Left colon (tissue), 2 donors: ENCODE measurements at regions not wholly inside any gene's neighbourhood (a gene's known extent, or its start where the extent isn't known, plus 50 kb on each side); places are given as distances from the start of the nearest gene placed in this dataset.

Source experiments
- ATAC-seq: fragments of 200-7000 bp; cut with Tn5 transposase; one replicate; pipeline ENCODE4 v1.9.1; 2020; ENCODE audit warnings: mild to moderate bottlenecking, moderate library complexity
- DNase-seq, 2 donors: peaks; one replicate each; pipeline ENCODE4 v3.0.0-alpha.2; 2020
- intact Hi-C, 2 donors: fragments of 100-400 bp; cut with DNase I in 1 of 2; cut with micrococcal nuclease in 1 of 2; formaldehyde crosslinking; loops; one replicate each; pipeline versions ENCODE4 v1.11.2 to v1.14.0; 2022; cut with DNase I, micrococcal nuclease
- donor health status: DM: no; HTN: no; CAD: no.
- donor health status: DM: yes; HTN: yes; CAD: no.

DNA sequence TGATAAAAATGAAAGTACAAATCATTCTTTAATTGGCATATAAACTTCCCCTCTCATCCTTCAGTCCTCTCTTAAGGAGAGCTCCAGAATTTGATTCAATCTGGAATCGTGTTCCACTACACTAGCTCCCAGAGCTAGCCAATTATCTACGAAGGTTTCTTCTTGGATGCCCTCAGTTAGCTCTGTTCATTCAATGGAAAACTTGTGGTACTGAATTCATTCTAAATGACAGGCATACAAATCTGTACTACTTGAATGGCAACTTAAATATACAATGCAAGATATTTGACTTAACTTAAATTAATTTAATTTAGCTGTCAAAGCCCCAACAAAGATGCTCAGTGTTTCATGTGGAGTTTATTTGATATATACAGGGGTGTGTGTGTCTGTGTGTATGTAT, 1474.2 kb upstream of the CELF4 start:
- DNase-seq (no peak), ATAC-seq (no peak)
- intact Hi-C loops, result no loop called here

DNA sequence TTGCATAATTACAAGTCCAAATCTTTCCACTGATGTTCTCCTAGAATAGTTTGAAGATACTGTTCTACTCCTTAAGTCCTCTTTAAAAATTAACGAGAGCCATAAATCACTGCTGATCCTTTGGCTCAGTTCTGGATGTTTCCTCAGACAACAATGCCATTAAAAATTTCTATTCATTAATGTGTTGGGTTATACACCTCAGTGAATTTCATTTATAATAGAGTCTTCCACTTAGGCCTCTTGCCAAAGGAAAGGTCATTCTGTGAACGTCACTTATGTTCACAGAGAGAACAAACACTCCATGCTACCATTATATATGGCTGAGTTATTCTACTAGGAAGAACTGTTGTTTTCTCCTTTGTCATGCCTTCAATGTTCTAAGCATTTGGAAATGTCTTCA, 1472.3 kb upstream of the CELF4 start:
- ATAC-seq, result no peak
- intact Hi-C loops, result no loop called here
- DNase-seq, result no peak

DNA sequence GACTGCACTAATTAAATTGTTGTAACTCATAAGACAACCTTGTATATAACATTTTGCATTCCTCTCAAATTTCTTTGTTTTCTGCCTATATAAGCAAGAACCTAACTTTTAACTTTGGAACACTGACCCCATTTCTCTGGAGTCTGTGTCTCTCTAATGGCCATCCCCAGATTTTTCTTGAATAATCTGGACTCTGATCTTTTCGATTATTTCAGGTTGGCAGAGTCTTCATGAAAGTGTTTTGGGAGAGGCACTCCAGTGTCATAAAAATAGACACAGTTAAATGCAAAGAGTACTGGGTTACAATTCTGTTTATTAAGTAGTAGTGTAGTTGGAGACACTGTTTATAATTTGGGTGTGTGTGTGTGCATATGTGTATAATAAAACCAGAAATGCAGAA, 1467.7 kb upstream of the CELF4 start:
- no peak for DNase-seq
- intact Hi-C loops, result no loop called here
- ATAC-seq, result no peak

DNA sequence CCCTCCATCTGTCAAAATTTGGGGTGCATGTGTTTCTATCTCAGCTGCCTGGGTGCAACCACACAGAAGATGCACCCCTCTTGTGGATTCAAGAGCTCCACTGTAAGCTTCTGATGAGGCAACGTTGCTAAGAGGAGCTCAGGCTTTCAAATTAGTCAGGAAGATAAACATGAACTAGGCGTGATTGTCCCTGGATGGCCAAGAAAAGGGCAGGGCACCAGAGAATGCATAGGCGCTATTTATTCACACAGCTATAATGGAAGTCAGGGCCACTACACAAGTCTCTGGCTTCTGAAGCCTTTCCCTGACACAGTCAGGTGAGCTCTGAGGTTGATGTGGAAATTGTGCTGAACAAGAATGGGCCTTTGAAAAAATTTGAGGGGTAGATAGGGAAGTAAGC, 1466.0 kb upstream of the CELF4 start:
- ATAC-seq, result no peak
- no peak for DNase-seq
- intact Hi-C loops, result no loop called here

DNA sequence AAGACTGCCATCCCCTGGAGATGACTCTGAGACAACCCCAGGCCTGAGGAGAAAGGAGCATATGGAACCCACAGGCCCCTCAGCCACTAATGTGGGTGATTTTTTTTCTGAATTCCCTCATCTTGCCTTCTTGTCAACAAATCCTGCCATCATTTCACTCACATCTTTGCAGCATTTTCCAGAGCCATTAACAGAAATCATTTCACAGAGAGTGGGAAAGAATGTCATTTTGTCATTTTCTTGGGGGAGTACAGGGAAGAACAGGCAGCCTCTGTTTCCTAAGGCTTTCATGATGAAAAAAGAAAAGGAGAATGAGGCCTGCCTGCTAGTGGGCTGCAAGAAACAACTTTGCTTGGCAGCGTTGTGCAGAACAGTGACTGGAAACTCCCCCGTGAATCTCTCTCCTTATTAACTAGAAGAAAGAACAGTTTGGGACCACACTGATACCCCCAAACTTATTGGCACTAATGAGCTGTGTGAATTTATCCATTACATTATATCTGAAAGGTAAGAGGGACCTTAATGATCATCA, 1464.6 kb upstream of the CELF4 start:
- DNase-seq (no peak), ATAC-seq (no peak)
- intact Hi-C loops, result no loop called here

DNA sequence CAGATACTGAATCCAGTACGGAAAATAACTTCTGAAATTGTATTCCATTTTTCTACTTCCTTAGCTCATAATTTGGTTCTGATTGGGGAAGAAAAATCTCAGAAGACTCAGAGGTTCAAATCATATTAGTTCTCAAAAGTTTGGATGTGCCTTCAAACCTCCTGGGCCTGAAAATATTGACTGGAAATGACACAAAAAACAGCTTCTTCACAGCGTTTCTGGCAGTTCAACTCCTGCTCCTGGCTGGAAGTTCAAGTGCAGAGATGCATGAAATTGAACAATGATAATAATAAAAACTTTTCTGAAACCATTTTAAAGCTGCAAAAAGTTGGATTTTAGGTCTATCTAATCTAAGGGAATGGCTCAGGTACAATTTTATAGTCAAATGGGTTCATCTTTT, 1459.9 kb upstream of the CELF4 start:
- no peak for DNase-seq
- intact Hi-C loops, result no loop called here
- no peak for ATAC-seq

DNA sequence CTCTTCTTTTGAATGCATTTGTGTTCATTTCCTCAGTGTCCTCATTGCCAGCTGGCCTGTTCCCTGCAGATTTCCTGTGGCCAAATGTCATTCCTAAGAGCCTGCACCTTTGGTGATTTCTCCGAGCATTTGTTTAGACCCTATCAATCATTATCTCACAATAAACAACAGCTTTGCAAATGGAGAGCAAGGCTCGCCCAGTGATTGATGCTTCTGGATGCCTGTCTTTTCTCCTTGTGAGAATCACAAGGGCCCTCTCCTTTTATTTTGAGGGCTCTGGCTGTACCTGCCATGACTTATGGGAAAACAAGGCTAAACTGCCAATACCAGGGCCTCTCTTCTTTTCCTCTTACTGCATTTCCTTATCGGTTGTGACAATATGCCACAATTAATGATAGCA, 1454.4 kb upstream of the CELF4 start:
- ATAC-seq (no peak), DNase-seq (no peak)
- intact Hi-C loops, result no loop called here

DNA sequence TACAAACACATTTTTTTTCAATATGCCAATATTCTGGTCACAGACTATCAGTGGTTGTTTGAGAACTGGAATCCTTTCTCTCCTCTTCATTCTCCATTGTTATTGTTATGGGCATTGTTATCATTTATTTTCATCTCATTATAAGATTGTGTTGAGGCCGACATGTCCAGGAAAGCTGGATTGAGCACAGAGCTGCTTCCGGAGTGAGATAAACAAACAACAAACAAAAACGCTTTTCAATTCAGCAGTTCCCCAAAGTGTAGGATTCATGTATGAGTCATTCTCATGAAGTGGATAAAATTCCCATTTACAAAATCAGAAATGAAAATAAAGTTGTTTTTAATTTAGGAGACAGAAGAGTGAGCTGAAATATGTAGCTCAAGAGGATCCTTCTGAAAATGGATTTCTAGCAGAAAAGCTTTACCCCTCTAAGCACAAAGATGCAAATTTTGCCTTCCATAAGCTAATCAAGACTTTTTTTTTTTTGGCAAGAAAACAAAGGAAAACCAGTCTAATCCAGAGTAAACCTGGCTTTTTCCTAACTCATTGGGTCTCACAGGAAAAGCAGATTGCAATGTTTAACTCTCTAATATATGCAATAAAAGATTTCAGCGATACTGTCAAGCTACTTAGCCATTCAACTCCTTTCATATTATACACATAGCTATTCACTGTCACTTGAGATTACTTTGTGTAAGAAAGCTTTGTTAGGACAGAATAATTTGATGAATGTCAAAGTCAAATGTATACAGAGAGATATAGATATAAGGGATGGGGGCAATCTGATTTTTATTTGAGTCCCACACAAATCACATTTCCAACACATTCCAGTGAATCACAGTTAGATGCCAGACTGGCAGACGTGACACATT, 1441.7 kb upstream of the CELF4 start:
- ATAC-seq (no peak), DNase-seq (no peak)
- intact Hi-C loops, result no loop called here

DNA sequence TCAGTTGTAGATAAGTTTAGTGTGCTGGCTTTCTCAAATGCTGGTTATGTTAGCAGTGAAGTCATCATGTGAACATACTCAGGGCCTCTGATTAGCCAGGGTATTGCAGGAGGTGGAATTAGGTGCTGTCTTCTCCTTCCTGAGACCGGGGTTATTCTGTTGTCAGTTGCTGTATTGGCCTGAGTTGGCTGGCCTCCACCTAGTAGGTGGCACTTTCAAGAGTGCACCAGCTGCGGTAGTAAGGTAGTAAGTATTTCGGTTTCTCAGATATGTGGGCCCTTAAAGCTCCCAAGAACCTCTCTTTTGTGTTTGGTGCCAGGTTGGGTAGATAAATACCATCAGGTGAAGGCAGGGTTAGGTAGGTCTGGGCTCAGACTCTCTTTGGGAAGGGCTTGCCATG, 1430.5 kb upstream of the CELF4 start:
- intact Hi-C loops, result no loop called here
- no peak for DNase-seq
- ATAC-seq, result no peak

DNA sequence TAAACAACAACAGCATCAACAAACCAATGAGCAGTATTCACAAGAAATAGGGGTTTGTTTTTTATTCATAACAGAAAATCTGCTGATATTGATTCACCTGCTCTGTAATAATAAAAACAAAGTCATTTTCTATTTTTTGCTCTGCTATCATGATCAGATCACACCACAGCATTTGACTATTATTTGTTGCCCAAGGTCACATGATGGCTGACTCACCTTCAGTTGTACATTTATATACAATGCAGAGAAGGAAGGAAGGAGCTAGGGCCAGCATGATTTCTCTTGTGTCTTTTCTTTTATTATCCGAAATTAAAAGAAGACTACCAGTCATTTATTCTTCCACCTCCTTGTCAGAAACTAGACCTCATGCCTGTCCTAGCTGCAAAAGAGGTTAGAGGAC, 1427.7 kb upstream of the CELF4 start:
- DNase-seq (no peak), ATAC-seq (no peak)
- intact Hi-C loops, result no loop called here

DNA sequence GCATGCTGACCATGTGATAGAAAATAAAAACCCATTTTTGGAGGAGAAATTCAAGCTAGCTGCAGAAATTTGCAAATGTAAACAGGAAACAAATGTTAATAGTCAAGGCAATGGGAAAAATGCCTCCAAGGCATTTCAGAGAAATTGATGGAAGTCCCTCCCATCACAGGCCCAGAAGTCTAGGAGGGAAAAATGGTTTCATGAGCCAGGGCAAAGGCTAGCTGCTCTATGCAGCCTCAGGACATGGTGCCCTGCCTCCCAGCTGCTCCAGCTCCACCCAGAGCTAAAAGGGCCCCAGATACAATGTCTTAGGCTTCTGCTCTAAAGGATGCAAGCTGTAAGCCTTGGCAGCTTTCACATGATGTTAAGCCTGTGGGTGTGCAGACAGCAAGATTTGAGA, 1419.4 kb upstream of the CELF4 start:
- intact Hi-C loops, result no loop called here

DNA sequence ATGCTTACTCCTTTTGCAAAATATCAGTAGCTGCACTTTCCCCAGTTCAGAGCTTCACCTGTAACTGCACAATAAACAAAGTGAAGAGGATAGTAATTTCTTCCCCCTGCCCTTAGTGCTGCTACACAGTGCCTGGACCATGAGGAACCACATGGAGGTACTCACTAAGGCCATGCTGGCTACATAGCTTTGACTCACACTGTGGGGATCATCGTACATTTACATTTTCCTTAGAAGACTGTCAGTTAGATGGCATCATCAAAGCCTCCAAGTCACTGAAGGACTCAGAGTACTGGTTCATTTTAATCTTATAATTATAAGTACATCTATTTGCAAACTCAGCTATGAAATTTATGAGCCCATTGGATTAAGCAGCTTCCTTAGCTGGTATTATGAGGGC, 1416.5 kb upstream of the CELF4 start:
- intact Hi-C loops, result no loop called here
- no peak for ATAC-seq
- no peak for DNase-seq

More for the DNA sequence above, 1419.4 kb upstream of the CELF4 start:
- ATAC-seq (no peak), DNase-seq (no peak)

DNA sequence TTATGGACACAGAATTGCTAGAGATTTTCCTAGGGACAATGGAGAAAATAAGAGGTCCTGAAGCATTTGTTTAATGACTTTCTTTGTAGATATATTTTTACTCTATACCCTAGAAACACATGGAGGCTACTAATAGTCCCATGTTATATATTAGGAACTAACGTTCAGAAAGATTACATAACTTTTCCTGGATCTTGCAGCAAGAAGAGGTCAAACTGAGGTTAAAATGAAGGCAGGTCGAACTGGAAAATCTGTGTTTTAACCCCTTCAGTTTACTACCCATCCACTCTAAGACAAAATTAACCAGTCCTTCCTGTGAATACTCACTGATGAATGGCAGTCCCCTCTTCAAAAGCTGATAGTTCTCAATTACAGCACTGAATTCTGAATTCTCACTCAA, 1415.8 kb upstream of the CELF4 start:
- ATAC-seq, result no peak
- intact Hi-C loops, result no loop called here
- DNase-seq, result no peak

DNA sequence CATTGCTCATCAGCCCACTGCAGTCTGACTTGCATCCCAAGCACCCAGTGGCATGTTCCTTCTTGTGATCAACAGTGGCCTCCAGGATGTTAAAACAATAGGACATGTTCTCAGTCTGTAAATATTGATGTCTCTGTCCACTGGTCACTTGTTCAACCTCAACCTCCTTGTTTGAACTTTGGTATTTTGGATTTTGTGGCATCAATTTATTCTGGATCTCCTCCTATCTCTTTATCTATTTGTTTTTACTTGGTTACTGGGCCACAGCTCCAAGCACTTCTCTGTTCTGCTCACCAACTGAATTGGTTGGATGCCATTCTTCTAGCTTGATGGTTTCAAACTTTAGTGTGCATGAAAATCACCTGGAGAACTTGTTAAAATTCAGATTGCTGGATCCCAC, 1414.8 kb upstream of the CELF4 start:
- intact Hi-C loops, result no loop called here
- DNase-seq (no peak), ATAC-seq (no peak)

DNA sequence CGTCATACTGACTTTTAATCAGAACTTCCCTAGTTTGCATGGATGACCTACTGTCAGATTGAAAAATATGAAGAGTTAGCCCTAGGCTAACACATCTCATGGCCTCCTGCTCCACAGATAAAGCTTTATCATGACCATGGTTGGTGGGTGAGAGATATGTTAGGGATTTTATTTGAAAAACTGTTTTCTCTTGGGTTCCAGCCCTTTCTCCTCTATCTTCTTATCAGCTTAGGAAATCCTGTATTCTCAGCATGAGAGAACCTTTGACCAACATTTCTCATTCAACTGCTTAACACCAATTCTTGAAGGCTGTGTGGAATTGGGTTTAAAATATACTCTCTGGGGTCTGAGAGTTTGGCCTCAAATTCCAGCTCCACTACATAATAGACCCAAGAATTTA, 1407.0 kb upstream of the CELF4 start:
- DNase-seq (no peak), ATAC-seq (no peak)
- intact Hi-C loops, result no loop called here

DNA sequence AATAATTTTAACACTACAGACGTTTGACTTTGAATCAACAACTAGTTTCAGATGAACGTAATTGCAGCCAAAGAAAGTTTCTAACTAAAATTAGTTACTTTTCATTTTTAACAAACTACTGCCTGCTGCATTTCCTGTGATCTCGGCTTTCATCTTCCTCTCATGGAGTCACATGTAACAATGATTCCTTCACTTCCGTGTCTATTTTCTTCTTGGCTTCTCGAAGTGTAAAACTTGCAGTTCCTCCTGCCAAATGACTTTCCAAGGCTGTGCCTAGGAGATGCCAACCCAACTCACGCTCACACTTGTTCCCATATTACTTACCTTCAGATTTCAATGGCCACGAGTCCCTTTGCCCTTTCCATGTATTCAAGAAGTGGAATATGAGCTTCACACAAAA, 1406.3 kb upstream of the CELF4 start:
- intact Hi-C loops, result no loop called here
- no peak for DNase-seq

DNA sequence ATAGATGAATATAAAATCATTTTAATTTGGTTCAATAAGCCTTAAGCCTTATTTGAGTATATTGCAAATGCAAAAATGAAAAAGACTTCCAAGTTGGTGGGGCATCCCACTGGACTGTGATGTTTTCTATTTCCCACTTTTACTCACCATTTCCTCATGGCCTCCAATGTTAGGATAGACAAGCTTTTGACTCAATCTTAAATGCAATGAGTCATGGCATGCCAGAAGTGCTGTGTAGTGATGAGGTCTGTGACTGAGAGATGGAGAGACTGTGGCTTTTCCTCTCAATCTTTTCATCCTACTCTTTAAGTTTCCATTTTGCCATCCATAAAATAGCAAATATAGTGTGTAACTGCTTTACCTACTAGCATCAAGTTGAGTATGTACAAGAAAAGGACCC, 1401.2 kb upstream of the CELF4 start:
- intact Hi-C loops, result no loop called here
- ATAC-seq (no peak), DNase-seq (no peak)

More for the DNA sequence above, 1406.3 kb upstream of the CELF4 start:
- no peak for ATAC-seq

DNA sequence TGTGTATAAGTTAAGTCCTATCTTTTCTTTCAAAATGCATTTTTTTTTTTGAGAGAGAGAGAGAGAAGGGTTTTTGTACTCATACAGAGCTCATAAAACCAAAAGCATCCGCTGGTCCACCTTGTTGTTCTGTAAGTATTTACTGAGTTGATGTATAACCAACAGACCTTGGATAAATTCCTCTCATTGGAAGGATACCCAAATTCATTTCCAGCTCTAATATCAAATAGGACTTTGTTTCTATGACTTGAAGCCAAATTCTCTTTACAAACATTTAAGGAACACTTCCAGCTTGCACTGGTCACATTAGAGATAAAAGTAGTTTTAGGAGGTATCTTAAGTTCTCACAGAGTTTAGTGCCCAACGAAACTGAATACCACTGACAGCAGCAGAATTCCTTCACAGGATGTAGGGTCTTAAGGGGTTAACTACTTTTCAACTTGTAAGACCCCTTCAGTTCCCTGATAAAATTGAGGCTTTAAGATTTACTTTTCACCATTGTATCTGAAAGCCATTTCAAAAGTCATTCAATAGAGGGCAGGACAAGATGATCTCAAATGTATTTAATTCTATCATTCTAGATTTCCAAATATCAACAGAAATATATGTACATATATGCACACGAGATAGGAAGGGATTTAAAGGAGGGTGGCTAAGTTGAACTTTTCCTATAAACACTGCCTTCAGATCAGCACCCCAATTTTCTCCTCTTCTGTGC, 1398.5 kb upstream of the CELF4 start:
- ATAC-seq (no peak), DNase-seq (no peak)
- intact Hi-C loops, result no loop called here

DNA sequence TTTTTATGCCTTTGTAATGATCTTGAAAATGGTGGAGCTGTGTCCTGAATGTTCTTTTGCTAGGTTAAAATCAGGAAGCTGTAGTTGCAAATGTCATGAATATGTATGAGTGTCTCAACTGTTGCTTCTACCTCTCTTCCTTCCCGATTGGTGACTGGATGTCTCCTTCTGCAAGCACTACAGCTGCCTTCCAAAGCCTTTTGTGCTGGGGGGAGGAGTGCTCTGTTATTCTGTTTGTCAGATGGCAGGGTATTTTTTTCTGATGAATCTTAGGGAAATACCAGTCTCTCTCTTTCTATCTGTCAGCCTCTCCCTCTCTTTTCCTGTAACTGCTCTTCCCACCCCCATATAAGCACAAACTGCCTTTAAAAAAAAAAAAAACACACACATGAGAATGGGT, 1396.3 kb upstream of the CELF4 start:
- ATAC-seq (no peak), DNase-seq (no peak)
- intact Hi-C loops, result no loop called here

DNA sequence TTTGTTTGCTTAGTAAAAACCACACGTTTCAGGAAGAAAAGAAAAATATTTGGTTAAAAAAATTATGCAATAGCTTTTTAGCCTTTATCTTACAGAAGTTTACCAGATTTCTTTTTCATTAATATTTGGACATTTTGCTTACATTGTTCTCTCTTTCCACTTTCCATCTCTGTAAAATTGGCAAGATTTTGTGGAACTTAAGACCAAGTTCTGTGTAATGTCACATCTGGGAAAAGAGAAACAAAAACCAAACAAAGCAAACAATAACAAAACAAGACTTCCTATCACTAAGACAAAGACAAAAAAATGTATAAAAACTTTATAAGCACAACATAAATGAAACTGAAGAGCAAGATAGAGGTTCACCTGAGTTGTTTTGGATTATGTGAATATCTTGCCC, 1392.1 kb upstream of the CELF4 start:
- ATAC-seq (no peak), DNase-seq (no peak)
- intact Hi-C loops, result no loop called here
